Neuron (in vitro differentiated cells): ENCODE measurements at regions not wholly inside any gene's neighbourhood (a gene's known extent, or its start where the extent isn't known, plus 50 kb on each side); places are given as distances from the start of the nearest gene placed in this dataset.

Experiments
- H2AFZ ChIP-seq: one replicate; pipeline ENCODE4 v1.6.1; 2013; ENCODE audit warnings: low read depth, mild to moderate bottlenecking, inconsistent platforms, low read length, moderate library complexity
- H3K27me3 ChIP-seq: one replicate; pipeline ENCODE4 v1.6.1; 2013; ENCODE audit warnings: low read length; ENCODE audit not compliant: insufficient read depth
- H3K36me3 ChIP-seq: one replicate; pipeline ENCODE4 v1.6.1; 2013; ENCODE audit warnings: low read length; ENCODE audit not compliant: insufficient read depth
- H3K4me1 ChIP-seq: one replicate; pipeline ENCODE4 v1.6.1; 2013; ENCODE audit warnings: low read length; ENCODE audit not compliant: insufficient read depth
- H3K4me3 ChIP-seq: 2 replicates; pipeline ENCODE4 v1.5.1; 2013; ENCODE audit warnings: mild to moderate bottlenecking, low read length, moderate library complexity
- H3K9me3 ChIP-seq: one replicate; pipeline ENCODE4 v1.6.1; 2013; ENCODE audit warnings: low read length

- no peaks in the 10 kb centered on the region for H3K27me3 ChIP-seq
- H3K9me3 ChIP-seq, result no peaks in the 10 kb centered on the region
- peaks cover 5% of the 10 kb centered on the region for H3K4me1 ChIP-seq
- H3K4me3 ChIP-seq, result no peak overlapping the region
- H3K36me3 ChIP-seq, result no peaks in the 10 kb centered on the region
- H2AFZ ChIP-seq, result no peak overlapping the region
These were observed 375.1 kb upstream of the DDHD1 start for GRCh38 chr14:53528185-53528671.

DNA sequence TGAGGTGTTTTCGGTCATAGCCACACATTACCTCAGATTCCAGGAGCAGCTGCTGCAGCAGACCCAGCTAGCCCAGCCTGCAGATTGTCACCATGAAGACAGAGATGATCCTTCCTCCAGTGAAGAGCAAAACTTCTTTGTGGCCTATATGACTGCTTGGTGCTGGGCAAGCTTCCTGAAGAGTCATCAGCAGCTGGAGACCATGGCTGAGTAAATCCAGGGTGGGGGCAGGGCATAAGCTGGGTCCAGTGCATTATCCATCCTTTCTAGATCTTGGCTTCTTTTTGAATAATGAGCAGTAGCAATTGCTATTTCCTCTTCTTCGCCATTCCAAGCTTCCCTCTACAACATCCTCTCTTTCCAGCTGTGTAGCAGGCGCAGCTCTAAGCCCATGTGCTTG, 373.1 kb upstream of the DDHD1 start:
- Histone ChIP-seq H3K9me3 (no peaks in the 10 kb centered on the region), H3K4me3 (no peak overlapping the region), H3K27me3 (no peaks in the 10 kb centered on the region), H2AFZ (no peak overlapping the region), H3K4me1 (peaks cover 5% of the 10 kb centered on the region), H3K36me3 (no peaks in the 10 kb centered on the region)

GRCh38 chr14:53525608-53526007, 372.5 kb upstream of the DDHD1 start:
- H2AFZ ChIP-seq, result no peak overlapping the region
- H3K4me1 ChIP-seq, result peaks cover 5% of the 10 kb centered on the region

DNA sequence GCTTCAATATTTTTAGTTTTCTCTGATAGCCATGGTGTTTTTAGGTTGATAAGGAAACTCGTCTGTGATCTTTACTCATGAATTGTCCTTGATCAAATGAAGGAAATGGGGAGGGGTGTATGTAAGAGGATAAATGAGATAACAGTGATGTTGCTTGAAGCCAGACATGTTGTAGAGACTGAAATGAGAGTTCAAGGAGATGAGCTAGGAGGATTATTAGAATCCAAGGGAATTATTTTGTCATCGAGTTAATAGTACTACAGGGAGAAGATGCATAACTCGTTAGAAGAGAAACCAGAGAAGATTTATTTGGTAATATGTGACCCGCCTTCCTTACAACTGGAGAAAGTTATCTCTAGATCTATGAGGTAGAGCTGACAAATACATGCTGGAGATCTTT, 371.3 kb upstream of the DDHD1 start:
- Histone ChIP-seq H3K4me3 (no peak overlapping the region), H3K4me1 (peaks cover 5% of the 10 kb centered on the region), H3K9me3 (no peaks in the 10 kb centered on the region), H3K27me3 (no peaks in the 10 kb centered on the region), H3K36me3 (no peaks in the 10 kb centered on the region), H2AFZ (no peak overlapping the region)

More at GRCh38 chr14:53525608-53526007, 372.5 kb upstream of the DDHD1 start:
- H3K9me3 ChIP-seq, result no peaks in the 10 kb centered on the region
- H3K36me3 ChIP-seq, result no peaks in the 10 kb centered on the region
- H3K27me3 ChIP-seq, result no peaks in the 10 kb centered on the region
- no peak overlapping the region for H3K4me3 ChIP-seq

- no peak overlapping the region for H2AFZ ChIP-seq
- H3K4me1 ChIP-seq, result peaks cover 5% of the 10 kb centered on the region
- H3K9me3 ChIP-seq, result no peaks in the 10 kb centered on the region
- H3K27me3 ChIP-seq, result no peaks in the 10 kb centered on the region
- H3K4me3 ChIP-seq, result no peak overlapping the region
- H3K36me3 ChIP-seq, result no peaks in the 10 kb centered on the region
These were observed 370.1 kb upstream of the DDHD1 start for GRCh38 chr14:53523226-53523625.

DNA sequence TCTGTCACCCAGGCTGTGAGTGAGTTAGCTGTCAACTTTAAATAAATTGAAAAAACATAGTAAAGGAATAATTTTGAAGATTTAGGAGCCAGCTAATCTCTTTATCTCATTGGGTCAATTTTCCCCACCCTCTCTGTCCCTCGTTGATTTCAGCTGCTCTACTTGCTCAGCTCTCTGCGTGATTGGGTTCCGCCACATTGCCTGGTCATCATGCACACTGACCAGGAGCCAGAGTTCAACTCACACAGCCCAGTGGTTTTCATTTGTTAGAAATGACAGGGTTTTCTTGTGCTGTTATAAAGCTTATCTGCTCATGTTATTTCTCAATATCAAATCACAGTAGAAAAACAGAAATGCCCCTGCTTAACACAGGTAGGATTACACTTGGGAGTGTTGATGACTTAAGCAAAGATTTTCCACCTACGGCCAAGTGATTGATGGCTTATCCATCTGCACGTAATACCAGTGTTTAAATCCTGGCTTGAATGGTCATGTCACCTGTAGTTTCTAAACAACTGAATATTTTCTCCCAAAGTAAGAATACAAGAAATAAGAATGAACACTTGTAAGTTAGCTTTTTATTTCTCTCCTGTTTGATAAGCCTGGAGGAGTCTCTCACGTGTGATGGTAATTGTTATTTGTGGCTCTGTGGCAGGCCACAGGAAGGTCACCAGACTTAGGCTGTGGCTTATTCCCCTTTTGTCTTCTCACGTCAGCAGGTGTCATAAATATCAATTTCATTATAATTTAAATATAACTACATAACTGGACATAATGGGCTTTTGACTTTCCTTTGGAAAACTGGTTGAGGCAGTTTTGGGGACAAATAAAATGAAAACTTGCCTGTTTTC, 367.2 kb upstream of the DDHD1 start:
- Histone ChIP-seq H2AFZ (no peak overlapping the region), H3K4me1 (no peaks in the 10 kb centered on the region), H3K27me3 (no peaks in the 10 kb centered on the region), H3K9me3 (no peaks in the 10 kb centered on the region), H3K4me3 (no peak overlapping the region), H3K36me3 (no peaks in the 10 kb centered on the region)

GRCh38 chr14:53519137-53519536, 366.0 kb upstream of the DDHD1 start:
- Histone ChIP-seq H3K9me3 (no peaks in the 10 kb centered on the region), H3K36me3 (no peaks in the 10 kb centered on the region), H3K4me1 (no peaks in the 10 kb centered on the region), H3K27me3 (no peaks in the 10 kb centered on the region), H2AFZ (no peak overlapping the region), H3K4me3 (no peak overlapping the region)

GRCh38 chr14:53517270-53517960, 364.3 kb upstream of the DDHD1 start:
- Histone ChIP-seq H3K4me1 (no peaks in the 10 kb centered on the region), H3K9me3 (no peaks in the 10 kb centered on the region), H2AFZ (no peak overlapping the region), H3K27me3 (no peaks in the 10 kb centered on the region), H3K36me3 (no peaks in the 10 kb centered on the region), H3K4me3 (no peak overlapping the region)

DNA sequence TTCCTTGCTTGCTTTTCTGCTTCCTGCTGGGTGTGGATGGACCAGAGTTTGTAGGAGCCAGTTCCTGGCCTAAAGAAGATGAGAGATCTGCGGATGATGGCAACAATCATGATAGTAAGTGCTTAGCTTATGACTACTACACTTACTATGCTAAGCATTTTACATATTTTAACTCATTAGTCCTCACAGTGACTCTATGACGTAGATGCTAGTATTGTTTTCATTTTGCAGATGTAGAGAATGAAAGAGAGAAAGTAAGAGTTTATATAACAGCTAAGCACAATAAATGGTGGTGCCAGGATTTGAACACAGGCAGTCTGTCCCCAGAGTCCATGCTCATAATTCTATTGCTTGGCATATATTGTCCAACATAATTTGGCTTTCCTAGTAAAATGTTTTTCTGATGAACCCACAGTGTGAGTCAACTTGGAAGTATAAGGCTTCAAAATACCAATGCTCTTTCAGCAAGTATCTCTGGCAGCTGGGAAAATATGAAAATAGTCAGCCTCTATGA, 363.2 kb upstream of the DDHD1 start:
- H3K4me1 ChIP-seq, result no peaks in the 10 kb centered on the region
- no peaks in the 10 kb centered on the region for H3K9me3 ChIP-seq
- no peaks in the 10 kb centered on the region for H3K36me3 ChIP-seq
- no peak overlapping the region for H3K4me3 ChIP-seq
- no peaks in the 10 kb centered on the region for H3K27me3 ChIP-seq
- no peak overlapping the region for H2AFZ ChIP-seq

DNA sequence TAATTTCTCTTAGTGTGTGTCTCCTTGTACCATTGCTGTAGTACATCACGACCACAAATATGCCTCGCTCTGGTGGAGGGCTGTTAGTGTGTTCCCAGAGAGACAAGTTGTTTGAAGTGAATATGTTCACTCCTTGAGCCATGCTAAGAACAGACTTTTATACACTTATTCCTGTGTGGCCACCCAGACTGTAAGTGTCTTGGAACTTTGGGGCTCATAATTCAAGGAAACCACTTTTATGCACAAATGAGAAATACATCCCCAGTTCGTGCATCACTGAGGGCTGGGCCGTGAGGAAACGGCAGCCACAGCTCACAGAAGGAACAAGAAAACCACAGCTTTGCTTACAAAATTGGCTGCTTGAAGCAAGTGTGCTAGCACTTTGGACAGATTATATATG, 362.2 kb upstream of the DDHD1 start:
- Histone ChIP-seq H3K4me3 (no peak overlapping the region), H3K27me3 (no peaks in the 10 kb centered on the region), H3K9me3 (no peaks in the 10 kb centered on the region), H2AFZ (no peak overlapping the region), H3K4me1 (no peaks in the 10 kb centered on the region), H3K36me3 (no peaks in the 10 kb centered on the region)

- Histone ChIP-seq H3K9me3 (no peaks in the 10 kb centered on the region), H3K4me1 (peaks cover 7% of the 10 kb centered on the region), H3K36me3 (no peaks in the 10 kb centered on the region), H3K27me3 (no peaks in the 10 kb centered on the region), H3K4me3 (no peak overlapping the region), H2AFZ (no peak overlapping the region)
These were observed 361.1 kb upstream of the DDHD1 start for GRCh38 chr14:53514197-53514596.

DNA sequence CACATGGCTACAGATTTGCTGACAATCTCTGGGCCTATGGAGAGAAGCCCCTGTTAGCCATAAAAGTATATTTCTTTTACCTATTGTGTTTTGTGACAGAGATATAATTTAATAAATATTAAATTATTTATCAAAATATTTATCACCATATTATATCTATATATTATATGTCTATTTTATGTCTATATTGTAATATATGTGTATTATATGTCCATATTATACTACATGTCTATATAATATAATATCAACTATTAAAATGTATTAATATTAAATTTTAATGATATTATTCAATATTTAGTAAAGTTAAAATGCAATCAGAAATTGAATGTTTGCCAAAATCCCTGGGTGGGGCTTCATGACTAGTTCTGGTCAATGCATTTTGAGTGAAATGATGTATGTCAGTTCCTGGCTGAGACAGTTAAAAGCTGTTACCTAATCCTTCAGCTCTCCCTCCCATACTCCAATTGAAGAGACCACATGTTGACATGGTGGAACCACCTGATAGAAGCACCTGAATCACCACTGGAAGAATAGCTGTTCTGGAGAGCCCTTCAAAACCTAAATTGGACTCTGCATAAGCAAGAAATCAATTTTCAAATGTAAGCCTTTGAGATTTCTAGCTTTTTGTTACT, 357.3 kb upstream of the DDHD1 start:
- Histone ChIP-seq H2AFZ (no peak overlapping the region), H3K36me3 (no peaks in the 10 kb centered on the region), H3K9me3 (no peaks in the 10 kb centered on the region), H3K4me1 (peaks cover 11% of the 10 kb centered on the region), H3K4me3 (no peak overlapping the region), H3K27me3 (no peaks in the 10 kb centered on the region)
